ENCODE measurements at regions not wholly inside any gene's neighbourhood (a gene's known extent, or its start where the extent isn't known, plus 50 kb on each side); places are given as distances from the start of the nearest gene placed in this dataset.
"Not testable (repeated sequence)": the region's sequence is repeated elsewhere in the genome, so short reads cannot be mapped to it uniquely, and the experiment has no call there.

DNA sequence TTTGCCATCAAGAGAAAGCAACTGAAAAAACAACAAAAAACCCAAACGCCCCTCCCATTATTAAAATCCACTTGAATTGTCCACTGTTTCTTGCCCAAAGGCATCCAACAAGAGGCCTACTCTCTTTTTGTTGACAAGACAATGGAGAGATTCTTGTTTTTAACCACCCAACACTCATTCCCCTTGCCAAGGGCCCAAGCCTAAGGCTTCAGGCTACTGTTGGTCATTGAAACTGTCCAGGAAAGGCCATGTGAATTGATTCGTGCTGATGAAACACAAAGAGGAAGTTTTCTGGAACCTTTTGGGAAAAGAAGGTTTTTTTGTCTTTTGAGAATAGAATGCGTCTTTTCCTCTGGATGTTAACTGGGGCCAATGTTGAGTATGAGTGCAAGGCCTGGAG, 157.4 kb upstream of the PFN2 start:
- TF ChIP-seq, protein P1, sequence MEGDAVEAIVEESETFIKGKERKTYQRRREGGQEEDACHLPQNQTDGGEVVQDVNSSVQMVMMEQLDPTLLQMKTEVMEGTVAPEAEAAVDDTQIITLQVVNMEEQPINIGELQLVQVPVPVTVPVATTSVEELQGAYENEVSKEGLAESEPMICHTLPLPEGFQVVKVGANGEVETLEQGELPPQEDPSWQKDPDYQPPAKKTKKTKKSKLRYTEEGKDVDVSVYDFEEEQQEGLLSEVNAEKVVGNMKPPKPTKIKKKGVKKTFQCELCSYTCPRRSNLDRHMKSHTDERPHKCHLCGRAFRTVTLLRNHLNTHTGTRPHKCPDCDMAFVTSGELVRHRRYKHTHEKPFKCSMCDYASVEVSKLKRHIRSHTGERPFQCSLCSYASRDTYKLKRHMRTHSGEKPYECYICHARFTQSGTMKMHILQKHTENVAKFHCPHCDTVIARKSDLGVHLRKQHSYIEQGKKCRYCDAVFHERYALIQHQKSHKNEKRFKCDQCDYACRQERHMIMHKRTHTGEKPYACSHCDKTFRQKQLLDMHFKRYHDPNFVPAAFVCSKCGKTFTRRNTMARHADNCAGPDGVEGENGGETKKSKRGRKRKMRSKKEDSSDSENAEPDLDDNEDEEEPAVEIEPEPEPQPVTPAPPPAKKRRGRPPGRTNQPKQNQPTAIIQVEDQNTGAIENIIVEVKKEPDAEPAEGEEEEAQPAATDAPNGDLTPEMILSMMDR (IDR thresholded peaks at IDR 0.05; ENCODE audit: unreplicated experiment): no peak
- Mint-ChIP-seq H3K4me1 (ENCODE audit: insufficient read depth, unreplicated experiment) (no peaks in the 10 kb centered on the region), H3K36me3 (ENCODE audit: insufficient read depth, unreplicated experiment) (no peaks in the 10 kb centered on the region), H3K27ac (ENCODE audit: low read depth, unreplicated experiment) (no peak overlapping the region), H3K4me3 (ENCODE audit: unreplicated experiment) (no peak overlapping the region), H3K9me3 (ENCODE audit: unreplicated experiment) (no peaks in the 10 kb centered on the region), H3K27me3 (ENCODE audit: insufficient read depth, unreplicated experiment) (no peaks in the 10 kb centered on the region)
- BruUV-seq (replicated peaks): no TSS peak
- DNase-seq (ENCODE audit: unreplicated experiment): no peak
- CTCF ChIA-PET: no interaction called here
- POLR2A ChIA-PET: no interaction called here
- intact Hi-C loops (cut with micrococcal nuclease): no loop called here

DNA sequence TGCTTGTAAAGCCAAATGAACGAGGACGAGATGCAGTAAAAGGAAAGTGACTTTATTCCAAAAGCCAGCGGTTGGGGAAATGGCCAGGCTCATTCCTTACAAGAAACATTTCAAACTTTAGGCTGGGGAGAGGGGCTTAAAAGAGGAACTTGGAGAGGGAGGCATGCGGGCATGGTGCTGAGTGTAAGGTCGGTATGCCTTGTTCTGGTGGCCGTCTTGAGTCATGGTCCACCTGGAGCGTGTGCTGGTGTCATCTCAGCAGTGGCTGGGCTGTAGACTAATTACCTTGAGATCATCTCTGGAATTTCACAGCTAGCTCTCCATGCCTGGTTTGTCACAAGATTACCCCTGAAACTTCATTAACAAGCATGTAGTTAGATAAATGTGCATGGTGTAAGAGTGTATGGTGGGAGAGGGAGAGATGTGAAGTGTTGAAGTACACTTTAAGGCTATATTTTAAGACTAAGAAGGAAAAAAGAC, 156.4 kb upstream of the PFN2 start:
- Mint-ChIP-seq H3K9me3 (ENCODE audit: unreplicated experiment) (peaks cover 2% of the 10 kb centered on the region), H3K27ac (ENCODE audit: low read depth, unreplicated experiment) (no peak overlapping the region), H3K27me3 (ENCODE audit: insufficient read depth, unreplicated experiment) (no peaks in the 10 kb centered on the region), H3K4me1 (ENCODE audit: insufficient read depth, unreplicated experiment) (no peaks in the 10 kb centered on the region), H3K36me3 (ENCODE audit: insufficient read depth, unreplicated experiment) (no peaks in the 10 kb centered on the region), H3K4me3 (ENCODE audit: unreplicated experiment) (no peak overlapping the region)
- ChIA-PET CTCF (interaction anchor here (0.9 kb wide), 1 partner anchor 71 kb away, joined by 3 read pairs; no protein-coding TSS in a partner anchor), POLR2A (no interaction called here)
- no TSS peak for BruUV-seq (replicated peaks)
- DNase-seq (ENCODE audit: unreplicated experiment): no peak
- intact Hi-C loops (cut with micrococcal nuclease): no loop called here
- TF ChIP-seq, protein P1 (IDR thresholded peaks at IDR 0.05; ENCODE audit: unreplicated experiment): no peak

DNA sequence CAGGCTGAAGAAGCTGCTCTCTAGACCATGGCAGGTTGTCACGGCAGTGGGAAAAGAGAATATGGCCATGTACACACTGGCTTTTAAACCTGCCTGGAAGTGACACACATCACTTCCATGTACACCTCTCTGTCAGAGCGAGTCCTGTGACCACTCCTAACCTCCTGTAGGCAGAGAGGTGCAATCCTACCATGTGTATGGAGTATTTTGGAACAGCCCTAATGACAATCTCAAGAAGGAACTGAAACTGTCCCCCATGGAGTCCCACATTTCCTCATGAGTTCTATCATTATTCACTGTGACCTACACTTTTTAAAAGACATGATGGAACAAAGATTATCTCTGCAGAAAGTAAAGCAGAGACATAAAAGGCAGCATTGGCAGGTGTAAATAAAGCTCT, 153.4 kb upstream of the PFN2 start:
- Mint-ChIP-seq H3K9me3 (ENCODE audit: unreplicated experiment) (peaks cover 7% of the 10 kb centered on the region), H3K4me1 (ENCODE audit: insufficient read depth, unreplicated experiment) (no peaks in the 10 kb centered on the region), H3K36me3 (ENCODE audit: insufficient read depth, unreplicated experiment) (no peaks in the 10 kb centered on the region), H3K27me3 (ENCODE audit: insufficient read depth, unreplicated experiment) (no peaks in the 10 kb centered on the region), H3K27ac (ENCODE audit: low read depth, unreplicated experiment) (no peak overlapping the region), H3K4me3 (ENCODE audit: unreplicated experiment) (no peak overlapping the region)
- intact Hi-C loops (cut with micrococcal nuclease): no loop called here
- TF ChIP-seq, protein P1 (IDR thresholded peaks at IDR 0.05; ENCODE audit: unreplicated experiment): no peak
- POLR2A ChIA-PET: no interaction called here
- DNase-seq (ENCODE audit: unreplicated experiment): no peak
- no TSS peak for BruUV-seq (replicated peaks)
- CTCF ChIA-PET: no interaction called here

DNA sequence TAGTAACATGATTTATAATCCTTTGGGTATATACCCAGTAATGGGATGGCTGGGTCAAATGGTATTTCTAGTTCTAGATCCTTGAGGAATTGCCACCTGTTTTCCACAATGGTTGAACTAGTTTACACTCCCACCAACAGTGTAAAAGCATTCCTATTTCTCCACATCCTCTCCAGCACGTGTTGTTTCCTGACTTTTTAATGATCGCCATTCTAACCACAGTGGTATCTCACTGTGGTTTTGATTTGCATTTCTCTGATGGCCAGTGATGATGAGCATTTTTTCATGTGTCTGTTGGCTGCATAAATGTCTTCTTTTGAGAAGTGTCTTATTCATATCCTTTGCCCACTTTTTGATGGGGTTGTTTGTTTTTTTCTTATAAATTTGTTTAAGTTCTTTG, 152.6 kb upstream of the PFN2 start:
- H3K9me3 Mint-ChIP-seq (ENCODE audit: unreplicated experiment); POLR2A ChIA-PET; H3K36me3 Mint-ChIP-seq (ENCODE audit: insufficient read depth, unreplicated experiment); H3K27me3 Mint-ChIP-seq (ENCODE audit: insufficient read depth, unreplicated experiment); DNase-seq (ENCODE audit: unreplicated experiment); H3K4me3 Mint-ChIP-seq (ENCODE audit: unreplicated experiment); H3K27ac Mint-ChIP-seq (ENCODE audit: low read depth, unreplicated experiment); BruUV-seq (replicated peaks); H3K4me1 Mint-ChIP-seq (ENCODE audit: insufficient read depth, unreplicated experiment); intact Hi-C loops (cut with micrococcal nuclease): not testable (repeated sequence)
- CTCF ChIA-PET: interaction anchor here (0.6 kb wide), 1 partner anchor 204 kb away, joined by 3 read pairs; no protein-coding TSS in a partner anchor

DNA sequence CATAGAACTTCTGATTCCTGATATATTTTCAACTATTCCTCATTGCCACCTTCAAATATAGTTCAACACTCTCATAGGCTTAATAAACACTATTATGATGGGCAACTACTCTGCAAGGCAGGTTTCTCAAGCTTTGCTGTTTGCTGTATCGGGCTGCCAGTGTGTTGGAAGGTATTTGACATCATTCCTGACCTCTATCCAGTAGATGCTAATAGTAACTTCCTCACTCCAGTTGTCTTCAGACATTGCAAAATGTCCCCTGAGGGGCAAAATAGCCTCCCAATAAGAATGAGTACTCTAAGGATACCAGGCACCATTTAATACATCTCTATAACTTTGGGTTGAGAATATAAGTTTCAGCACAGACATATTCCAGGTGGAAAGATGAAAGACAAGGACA, 147.5 kb upstream of the PFN2 start:
- no peak overlapping the region for H3K27ac Mint-ChIP-seq (ENCODE audit: low read depth, unreplicated experiment)
- TF ChIP-seq, protein P1 (IDR thresholded peaks at IDR 0.05; ENCODE audit: unreplicated experiment): no peak
- H3K9me3 Mint-ChIP-seq (ENCODE audit: unreplicated experiment): peaks cover 13% of the 10 kb centered on the region
- ChIA-PET POLR2A (no interaction called here), CTCF (interaction anchor here (1.1 kb wide), 1 partner anchor 31 kb away, joined by 4 read pairs; no protein-coding TSS in a partner anchor)
- no peak overlapping the region for H3K4me3 Mint-ChIP-seq (ENCODE audit: unreplicated experiment)
- no peaks in the 10 kb centered on the region for H3K27me3 Mint-ChIP-seq (ENCODE audit: insufficient read depth, unreplicated experiment)
- H3K4me1 Mint-ChIP-seq (ENCODE audit: insufficient read depth, unreplicated experiment): peaks cover 6% of the 10 kb centered on the region
- no TSS peak for BruUV-seq (replicated peaks)
- no peak for DNase-seq (ENCODE audit: unreplicated experiment)
- intact Hi-C loops (cut with micrococcal nuclease): no loop called here
- no peaks in the 10 kb centered on the region for H3K36me3 Mint-ChIP-seq (ENCODE audit: insufficient read depth, unreplicated experiment)
